GM18508 (cell line): ENCODE measurements at regions not wholly inside any gene's neighbourhood (a gene's known extent, or its start where the extent isn't known, plus 50 kb on each side); places are given as distances from the start of the nearest gene placed in this dataset.

Experiments used
- ATAC-seq: cut with Tn5 transposase; IDR thresholded peaks from one replicate; pipeline ENCODE4 v1.9.1; 2021; ENCODE audit warnings: moderate number of reproducible peaks; ENCODE audit not compliant: insufficient read depth, unreplicated experiment

GRCh38 chr9:19967216-19967887 is 178.5 kb upstream of the SLC24A2 start:
- ATAC-seq = no peak

GRCh38 chr9:19965336-19965735 is 176.5 kb upstream of the SLC24A2 start:
- ATAC-seq = no peak

GRCh38 chr9:19947996-19948395 is 159.2 kb upstream of the SLC24A2 start:
- ATAC-seq = no peak

- ATAC-seq = no peak
These were observed 157.7 kb upstream of the SLC24A2 start for GRCh38 chr9:19946441-19947109.

- ATAC-seq = no peak
These were observed 153.0 kb upstream of the SLC24A2 start for GRCh38 chr9:19941874-19942273.

GRCh38 chr9:19940811-19941535 is 152.1 kb upstream of the SLC24A2 start:
- ATAC-seq = no peak

- no peak for ATAC-seq
These were observed 151.0 kb upstream of the SLC24A2 start for GRCh38 chr9:19939734-19940278.

- ATAC-seq = no peak
These were observed 150.3 kb upstream of the SLC24A2 start for GRCh38 chr9:19938990-19939733.

- ATAC-seq = no peak
These were observed 148.3 kb upstream of the SLC24A2 start for GRCh38 chr9:19937121-19937520.

GRCh38 chr9:19936598-19936997 is 147.8 kb upstream of the SLC24A2 start:
- ATAC-seq = no peak

GRCh38 chr9:19935422-19935821 is 146.6 kb upstream of the SLC24A2 start:
- no peak for ATAC-seq

- ATAC-seq = no peak
These were observed 145.5 kb upstream of the SLC24A2 start for GRCh38 chr9:19934301-19934871.

GRCh38 chr9:19931098-19931890 is 142.5 kb upstream of the SLC24A2 start:
- ATAC-seq = no peak

GRCh38 chr9:19927560-19927959 is 138.7 kb upstream of the SLC24A2 start:
- ATAC-seq = no peak

GRCh38 chr9:19926774-19927173 is 137.9 kb upstream of the SLC24A2 start:
- no peak for ATAC-seq

GRCh38 chr9:19925674-19926503 is 137.1 kb upstream of the SLC24A2 start:
- ATAC-seq = peak; percentile 79

GRCh38 chr9:19924080-19924479 is 135.2 kb upstream of the SLC24A2 start:
- no peak for ATAC-seq

- ATAC-seq = no peak
These were observed 133.8 kb upstream of the SLC24A2 start for GRCh38 chr9:19922476-19923118.
